Progenitor cell of endocrine pancreas (in vitro differentiated cells): ENCODE measurements at regions not wholly inside any gene's neighbourhood (a gene's known extent, or its start where the extent isn't known, plus 50 kb on each side); places are given as distances from the start of the nearest gene placed in this dataset.

ENCODE experiments used
- DNase-seq: peaks from one replicate; pipeline ENCODE4 v3.0.0; 2021; ENCODE audit warnings: low spot score; ENCODE audit not compliant: unreplicated experiment
- H3K27ac Mint-ChIP-seq: 2 replicates; pipeline ENCODE4 v1.8.0; 2021; ENCODE audit warnings: mild to moderate bottlenecking, moderate library complexity, mixed read lengths
- H3K27me3 Mint-ChIP-seq: 2 replicates; pipeline ENCODE4 v1.8.0; 2021; ENCODE audit warnings: mixed read lengths
- H3K36me3 Mint-ChIP-seq: 2 replicates; pipeline ENCODE4 v1.8.0; 2022; ENCODE audit warnings: mixed read lengths; ENCODE audit not compliant: insufficient read depth
- H3K4me1 Mint-ChIP-seq: 2 replicates; pipeline ENCODE4 v1.8.0; 2021; ENCODE audit warnings: low read depth, mixed read lengths
- H3K4me3 Mint-ChIP-seq: 2 replicates; pipeline ENCODE4 v1.8.0; 2021; ENCODE audit warnings: low read depth, mild to moderate bottlenecking, moderate library complexity, mixed read lengths
- H3K9me3 Mint-ChIP-seq: 2 replicates; pipeline ENCODE4 v1.8.0; 2021; ENCODE audit warnings: low read depth, mixed read lengths
- CTCF ChIP-seq: fragments of 200-600 bp; sonication (generic); IDR thresholded peaks from one replicate; pipeline ENCODE4 v1.5.0; 2021; ENCODE audit warnings: antibody characterized with exemption, mild to moderate bottlenecking; ENCODE audit not compliant: unreplicated experiment

GRCh38 chr19:28898249-28898648, 314.7 kb downstream of the UQCRFS1 start:
- H3K4me1 Mint-ChIP-seq: no peaks in the 10 kb centered on the region
- H3K27ac Mint-ChIP-seq: no peak overlapping the region
- H3K4me3 Mint-ChIP-seq: no peak overlapping the region

GRCh38 chr19:28889941-28890670, 322.8 kb downstream of the UQCRFS1 start:
- H3K4me3 Mint-ChIP-seq: no peak overlapping the region
- no peaks in the 10 kb centered on the region for H3K9me3 Mint-ChIP-seq
- TF ChIP-seq CTCF: no peak
- H3K27me3 Mint-ChIP-seq: peaks cover 34% of the 10 kb centered on the region
- DNase-seq: no peak
- H3K36me3 Mint-ChIP-seq: no peaks in the 10 kb centered on the region
- no peak overlapping the region for H3K27ac Mint-ChIP-seq
- no peaks in the 10 kb centered on the region for H3K4me1 Mint-ChIP-seq

More at GRCh38 chr19:28898249-28898648, 314.7 kb downstream of the UQCRFS1 start:
- no peak for DNase-seq
- H3K36me3 Mint-ChIP-seq: no peaks in the 10 kb centered on the region
- H3K27me3 Mint-ChIP-seq: peaks cover 24% of the 10 kb centered on the region
- no peak for TF ChIP-seq CTCF
- H3K9me3 Mint-ChIP-seq: no peaks in the 10 kb centered on the region

GRCh38 chr19:28887920-28888618, 324.9 kb downstream of the UQCRFS1 start:
- no peaks in the 10 kb centered on the region for H3K9me3 Mint-ChIP-seq
- DNase-seq: peak; percentile 77
- H3K4me1 Mint-ChIP-seq: peaks cover 3% of the 10 kb centered on the region
- H3K36me3 Mint-ChIP-seq: no peaks in the 10 kb centered on the region
- H3K4me3 Mint-ChIP-seq: no peak overlapping the region
- TF ChIP-seq CTCF: no peak
- H3K27me3 Mint-ChIP-seq: peaks cover 35% of the 10 kb centered on the region
- H3K27ac Mint-ChIP-seq: no peak overlapping the region

- no peak for DNase-seq
- H3K4me3 Mint-ChIP-seq: no peak overlapping the region
- H3K27ac Mint-ChIP-seq: no peak overlapping the region
- peaks cover 3% of the 10 kb centered on the region for H3K4me1 Mint-ChIP-seq
- H3K9me3 Mint-ChIP-seq: no peaks in the 10 kb centered on the region
- peaks cover 35% of the 10 kb centered on the region for H3K27me3 Mint-ChIP-seq
- TF ChIP-seq CTCF: no peak
- H3K36me3 Mint-ChIP-seq: no peaks in the 10 kb centered on the region
Observed at GRCh38 chr19:28886708-28887107, 326.2 kb downstream of the UQCRFS1 start.

- no peak for TF ChIP-seq CTCF
- Mint-ChIP-seq H3K4me1 (peaks cover 4% of the 10 kb centered on the region), H3K4me3 (no peak overlapping the region), H3K27ac (no peak overlapping the region), H3K36me3 (no peaks in the 10 kb centered on the region), H3K27me3 (peaks cover 35% of the 10 kb centered on the region), H3K9me3 (no peaks in the 10 kb centered on the region)
- no peak for DNase-seq
Observed at GRCh38 chr19:28885965-28886364, 327.0 kb downstream of the UQCRFS1 start.
